ENCODE measurements at regions not wholly inside any gene's neighbourhood (a gene's known extent, or its start where the extent isn't known, plus 50 kb on each side); places are given as distances from the start of the nearest gene placed in this dataset.

- TF ChIP-seq JUND (IDR thresholded peaks at IDR 0.05; ENCODE audit: low read length) (no peak), BCL11A (IDR thresholded peaks at IDR 0.05; ENCODE audit: low read depth in 2 of 2, low read length in 2 of 2) (no peak), TBP (IDR thresholded peaks at IDR 0.05; ENCODE audit: low read depth, low read length) (no peak), SIRT6 (IDR thresholded peaks at IDR 0.05; ENCODE audit: low read length) (no peak), CBX5 (IDR thresholded peaks at IDR 0.05; ENCODE audit: low read depth, low read length) (no peak)
These were observed 64.2 kb upstream of the PRKAR2B start (continued) for GRCh38 chr7:106980358-106980685.
